Left ventricle myocardium inferior (tissue), 1 donor: ENCODE measurements at regions not wholly inside any gene's neighbourhood (a gene's known extent, or its start where the extent isn't known, plus 50 kb on each side); places are given as distances from the start of the nearest gene placed in this dataset.
"Not testable (repeated sequence)": the region's sequence is repeated elsewhere in the genome, so short reads cannot be mapped to it uniquely, and the experiment has no call there.

Experiments used
- DNase-seq: peaks from one replicate; pipeline ENCODE4 v3.0.0-alpha.2; 2020
- H3K27ac ChIP-seq: fragments of 200-600 bp; replicated peaks from 2 replicates; pipeline ENCODE4 v1.8.0; 2021
- H3K27me3 ChIP-seq: fragments of 200-600 bp; 2 replicates; pipeline ENCODE4 v1.8.0; 2021; ENCODE audit warnings: low read depth
- H3K36me3 ChIP-seq: fragments of 200-600 bp; 2 replicates; pipeline ENCODE4 v1.8.0; 2021
- H3K4me1 ChIP-seq: fragments of 200-600 bp; 2 replicates; pipeline ENCODE4 v1.8.0; 2021
- H3K4me3 ChIP-seq: fragments of 200-600 bp; 2 replicates; pipeline ENCODE4 v1.8.0; 2021; ENCODE audit warnings: mild to moderate bottlenecking, moderate library complexity
- H3K9me3 ChIP-seq: fragments of 200-600 bp; replicated peaks from 2 replicates; pipeline ENCODE4 v1.8.0; 2021
- CTCF ChIP-seq: fragments of 200-600 bp; IDR thresholded peaks from 2 replicates; pipeline ENCODE4 v1.8.0; 2021; ENCODE audit warnings: antibody characterized with exemption, mild to moderate bottlenecking, borderline replicate concordance
- intact Hi-C: fragments of 100-400 bp; cut with micrococcal nuclease; formaldehyde crosslinking; loops from one replicate; pipeline ENCODE4 v1.11.0; 2022
- donor health status: DM: no; HTN: yes; CAD: no; lungs with severe emphysema.

GRCh38 chr2:238774980-238775509, 72.8 kb upstream of the TWIST2 start:
- no peak for DNase-seq
- TF ChIP-seq CTCF = no peak
- intact Hi-C loops = no loop called here
- no peak overlapping the region for H3K27ac ChIP-seq
- H3K36me3 ChIP-seq = no peaks in the 10 kb centered on the region
- no peaks in the 10 kb centered on the region for H3K4me1 ChIP-seq
- peaks cover 37% of the 10 kb centered on the region for H3K27me3 ChIP-seq
- H3K4me3 ChIP-seq = no peak overlapping the region
- H3K9me3 ChIP-seq = no peaks in the 10 kb centered on the region

GRCh38 chr2:238775591-238775990, 72.3 kb upstream of the TWIST2 start:
- no peak for TF ChIP-seq CTCF
- H3K4me1 ChIP-seq = no peaks in the 10 kb centered on the region
- no peak overlapping the region for H3K4me3 ChIP-seq
- no peaks in the 10 kb centered on the region for H3K36me3 ChIP-seq
- H3K9me3 ChIP-seq = no peaks in the 10 kb centered on the region
- no peak overlapping the region for H3K27ac ChIP-seq
- DNase-seq = no peak
- peaks cover 31% of the 10 kb centered on the region for H3K27me3 ChIP-seq
- intact Hi-C loops = no loop called here

GRCh38 chr2:238776003-238776760, 71.7 kb upstream of the TWIST2 start:
- H3K36me3 ChIP-seq = no peaks in the 10 kb centered on the region
- no peak for TF ChIP-seq CTCF
- no peak overlapping the region for H3K4me3 ChIP-seq
- H3K27me3 ChIP-seq = peaks cover 25% of the 10 kb centered on the region
- no peaks in the 10 kb centered on the region for H3K4me1 ChIP-seq
- H3K9me3 ChIP-seq = no peaks in the 10 kb centered on the region
- H3K27ac ChIP-seq = no peak overlapping the region
- no peak for DNase-seq
- intact Hi-C loops = no loop called here

GRCh38 chr2:238776761-238777046, 71.2 kb upstream of the TWIST2 start:
- H3K36me3 ChIP-seq, H3K4me1 ChIP-seq, DNase-seq, H3K4me3 ChIP-seq, H3K27ac ChIP-seq, intact Hi-C loops, H3K9me3 ChIP-seq: not testable (repeated sequence)
- H3K27me3 ChIP-seq = peaks cover 20% of the 10 kb centered on the region

- Histone ChIP-seq H3K36me3 (no peaks in the 10 kb centered on the region), H3K4me3 (no peak overlapping the region), H3K27ac (no peak overlapping the region), H3K9me3 (no peaks in the 10 kb centered on the region), H3K4me1 (no peaks in the 10 kb centered on the region), H3K27me3 (peaks cover 12% of the 10 kb centered on the region)
- TF ChIP-seq CTCF = no peak
- no peak for DNase-seq
- intact Hi-C loops = no loop called here
Observed at GRCh38 chr2:238777369-238778067, 70.4 kb upstream of the TWIST2 start.
